Choroid plexus epithelial cell (primary cell): ENCODE measurements at regions not wholly inside any gene's neighbourhood (a gene's known extent, or its start where the extent isn't known, plus 50 kb on each side); places are given as distances from the start of the nearest gene placed in this dataset.
A peak's percentile ranks its signal among the peaks of the same experiment; 100 is the strongest.

Experiments
- DNase-seq: peaks from one replicate; pipeline ENCODE4 v3.0.0-alpha.2; 2010; ENCODE audit warnings: low read depth
- H3K4me3 ChIP-seq: 2 replicates; pipeline ENCODE4 v1.5.1; 2011; ENCODE audit warnings: low read depth, mild to moderate bottlenecking, control low read depth, low read length, moderate library complexity
- TF ChIP-seq, protein P1 (sequence below): conservative IDR thresholded peaks from 2 replicates; pipeline ENCODE4 v1.5.1; 2011; ENCODE audit warnings: low read depth, mild to moderate bottlenecking, control low read depth, inconsistent platforms, low read length, moderate library complexity

DNA sequence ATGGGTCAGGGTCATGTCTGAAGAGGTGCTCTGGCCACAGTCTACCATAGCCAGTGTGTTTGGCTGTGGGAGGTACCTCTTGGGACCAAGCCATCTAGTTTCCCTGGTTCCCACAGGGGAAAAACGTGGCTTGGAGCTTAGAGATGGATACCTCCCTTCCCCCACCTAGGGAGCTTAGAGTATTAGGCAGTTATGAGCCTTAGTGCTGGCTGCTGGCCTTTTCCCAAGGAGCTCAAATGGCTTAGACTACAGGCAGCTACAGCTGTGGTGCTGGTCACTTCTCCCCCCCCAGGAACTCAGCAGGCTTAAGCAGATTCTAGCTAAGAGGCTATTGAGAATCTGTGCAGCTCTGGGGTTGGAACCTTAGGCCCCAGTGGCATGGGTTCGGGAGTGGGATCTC, 591.2 kb downstream of the NSUN3 start:
- DNase-seq, result no peak
- TF ChIP-seq, protein P1, sequence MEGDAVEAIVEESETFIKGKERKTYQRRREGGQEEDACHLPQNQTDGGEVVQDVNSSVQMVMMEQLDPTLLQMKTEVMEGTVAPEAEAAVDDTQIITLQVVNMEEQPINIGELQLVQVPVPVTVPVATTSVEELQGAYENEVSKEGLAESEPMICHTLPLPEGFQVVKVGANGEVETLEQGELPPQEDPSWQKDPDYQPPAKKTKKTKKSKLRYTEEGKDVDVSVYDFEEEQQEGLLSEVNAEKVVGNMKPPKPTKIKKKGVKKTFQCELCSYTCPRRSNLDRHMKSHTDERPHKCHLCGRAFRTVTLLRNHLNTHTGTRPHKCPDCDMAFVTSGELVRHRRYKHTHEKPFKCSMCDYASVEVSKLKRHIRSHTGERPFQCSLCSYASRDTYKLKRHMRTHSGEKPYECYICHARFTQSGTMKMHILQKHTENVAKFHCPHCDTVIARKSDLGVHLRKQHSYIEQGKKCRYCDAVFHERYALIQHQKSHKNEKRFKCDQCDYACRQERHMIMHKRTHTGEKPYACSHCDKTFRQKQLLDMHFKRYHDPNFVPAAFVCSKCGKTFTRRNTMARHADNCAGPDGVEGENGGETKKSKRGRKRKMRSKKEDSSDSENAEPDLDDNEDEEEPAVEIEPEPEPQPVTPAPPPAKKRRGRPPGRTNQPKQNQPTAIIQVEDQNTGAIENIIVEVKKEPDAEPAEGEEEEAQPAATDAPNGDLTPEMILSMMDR, result no peak
- no peak overlapping the region for H3K4me3 ChIP-seq

DNA sequence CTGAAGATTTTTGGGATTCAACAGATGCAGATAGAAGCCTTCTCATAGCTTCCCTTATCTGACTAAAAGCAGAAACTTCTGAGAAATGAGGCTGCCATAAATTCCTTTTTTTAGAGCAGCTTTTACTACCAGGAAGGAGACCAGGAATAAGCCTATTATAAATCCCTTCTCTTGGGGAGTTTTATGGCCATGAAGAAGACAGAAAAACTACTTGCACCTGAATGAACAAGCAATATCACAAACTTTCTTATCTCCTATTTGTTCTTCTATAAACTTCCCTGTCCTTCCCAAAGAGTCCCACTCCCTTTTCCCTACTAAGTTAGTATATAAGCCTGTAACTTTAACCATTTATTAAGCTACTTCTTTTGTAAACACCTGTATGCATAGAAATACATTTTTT, 603.1 kb downstream of the NSUN3 start:
- DNase-seq, result no peak
- TF ChIP-seq, protein P1, result no peak
- no peak overlapping the region for H3K4me3 ChIP-seq

DNA sequence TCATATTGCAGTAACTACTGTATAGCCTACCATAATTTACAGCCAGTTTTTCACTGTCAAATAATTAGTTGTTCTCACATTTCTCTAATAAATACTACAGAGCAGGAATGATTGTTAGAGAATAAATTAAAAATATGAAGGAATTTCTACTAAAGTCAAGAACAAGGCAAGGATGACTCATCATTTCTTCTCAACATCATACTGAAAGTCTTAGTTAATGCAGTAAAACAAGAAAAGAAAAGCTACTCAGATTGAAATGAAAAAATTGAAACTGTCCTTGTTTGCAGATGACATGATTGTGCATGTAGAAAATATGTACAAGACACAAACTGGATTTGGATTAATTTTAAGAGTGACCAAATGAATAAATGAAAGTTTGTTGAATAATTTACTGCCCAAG, 608.2 kb downstream of the NSUN3 start:
- peak; percentile 0 for DNase-seq
- no peak overlapping the region for H3K4me3 ChIP-seq
- TF ChIP-seq, protein P1, result no peak

DNA sequence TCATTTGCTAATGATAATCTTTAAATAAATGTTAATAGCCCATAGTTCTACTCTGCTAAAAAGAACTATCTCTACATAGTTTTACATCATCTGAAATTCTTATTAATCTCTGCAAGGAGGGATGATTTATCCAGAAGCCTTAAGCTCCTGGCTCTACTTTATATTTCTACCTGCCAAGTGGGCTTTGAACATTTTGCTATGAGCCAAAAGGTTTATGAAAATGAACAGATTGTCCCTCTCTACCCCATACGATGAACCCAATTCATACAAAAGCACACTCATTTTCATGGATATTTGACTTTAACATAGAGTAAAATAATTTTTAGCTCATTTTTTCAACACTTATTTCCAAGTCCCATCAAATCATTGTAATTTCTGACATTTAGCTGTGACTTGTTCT, 611.0 kb downstream of the NSUN3 start:
- TF ChIP-seq, protein P1, result no peak
- DNase-seq, result no peak
- H3K4me3 ChIP-seq, result no peak overlapping the region

DNA sequence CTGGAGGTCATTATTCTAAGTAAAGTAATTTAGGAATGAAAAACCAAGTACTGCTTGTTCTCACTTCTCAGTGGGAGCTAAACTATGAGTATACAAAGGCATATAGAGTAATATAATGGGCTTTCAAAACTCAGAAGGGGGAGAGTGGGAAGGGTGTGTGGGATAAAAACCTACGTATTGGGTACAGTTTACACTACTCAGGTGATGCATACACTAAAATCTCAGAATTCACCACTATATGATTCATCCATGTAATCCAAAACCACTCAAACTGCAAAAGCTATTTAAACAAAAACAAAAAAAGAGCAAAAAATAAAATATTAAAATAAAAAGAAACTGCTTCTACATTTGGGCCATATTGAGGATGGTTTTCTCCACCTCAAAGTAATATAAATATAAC, 623.3 kb downstream of the NSUN3 start:
- DNase-seq, result no peak
- no peak overlapping the region for H3K4me3 ChIP-seq
- TF ChIP-seq, protein P1, result no peak

DNA sequence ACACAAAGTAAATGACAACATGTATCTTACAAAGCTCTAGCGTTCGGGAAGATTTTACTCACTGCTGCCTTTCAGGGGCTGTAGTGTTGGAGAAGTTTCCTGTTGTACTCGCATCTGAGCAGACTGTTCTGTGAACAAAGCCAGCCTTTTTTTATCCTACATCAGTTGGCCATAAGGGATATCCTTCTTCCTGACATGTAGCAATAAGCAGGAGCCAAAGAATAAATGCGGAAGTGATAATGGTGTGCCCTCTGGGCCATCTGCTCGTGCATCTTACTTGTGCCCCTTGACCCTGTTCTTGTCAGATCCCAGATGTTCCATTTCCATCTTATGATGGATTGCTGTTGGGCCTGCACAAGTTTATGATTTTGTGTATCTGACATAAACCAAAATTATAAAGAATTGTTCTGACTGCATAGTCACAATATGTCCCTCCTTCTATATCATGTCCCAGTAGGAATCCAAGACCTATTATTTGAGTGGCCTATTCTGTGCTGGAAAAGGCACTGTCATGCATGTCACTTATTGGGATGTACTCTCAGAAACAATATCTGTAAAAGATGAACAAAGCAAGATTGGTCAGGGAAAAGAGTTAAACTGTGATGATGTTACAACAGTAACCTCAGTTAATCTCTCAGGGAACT, 631.3 kb downstream of the NSUN3 start:
- TF ChIP-seq, protein P1, result no peak
- no peak for DNase-seq
- H3K4me3 ChIP-seq, result no peak overlapping the region

DNA sequence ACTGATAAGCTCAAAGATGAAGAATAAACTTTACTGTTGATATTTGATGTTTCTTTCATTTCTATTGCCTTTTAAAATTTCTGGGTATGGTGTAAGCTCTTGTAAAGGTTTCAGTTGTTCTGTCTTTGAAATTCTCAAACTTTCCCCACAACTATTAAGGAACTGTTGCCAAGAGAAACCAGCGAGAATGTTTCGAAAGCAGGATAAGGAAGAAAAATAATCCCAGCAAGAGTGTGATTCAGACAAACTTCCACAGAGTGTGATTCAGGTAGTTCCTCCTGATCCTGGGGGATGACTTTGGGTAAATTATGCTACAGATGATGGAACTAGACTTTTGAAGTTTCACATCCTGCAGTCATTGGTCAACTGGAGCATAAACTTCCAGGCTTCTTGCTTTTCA, 632.0 kb downstream of the NSUN3 start:
- DNase-seq, result peak; percentile 19
- TF ChIP-seq, protein P1, result no peak
- no peak overlapping the region for H3K4me3 ChIP-seq
